ENCODE measurements at regions not wholly inside any gene's neighbourhood (a gene's known extent, or its start where the extent isn't known, plus 50 kb on each side); places are given as distances from the start of the nearest gene placed in this dataset.

DNA sequence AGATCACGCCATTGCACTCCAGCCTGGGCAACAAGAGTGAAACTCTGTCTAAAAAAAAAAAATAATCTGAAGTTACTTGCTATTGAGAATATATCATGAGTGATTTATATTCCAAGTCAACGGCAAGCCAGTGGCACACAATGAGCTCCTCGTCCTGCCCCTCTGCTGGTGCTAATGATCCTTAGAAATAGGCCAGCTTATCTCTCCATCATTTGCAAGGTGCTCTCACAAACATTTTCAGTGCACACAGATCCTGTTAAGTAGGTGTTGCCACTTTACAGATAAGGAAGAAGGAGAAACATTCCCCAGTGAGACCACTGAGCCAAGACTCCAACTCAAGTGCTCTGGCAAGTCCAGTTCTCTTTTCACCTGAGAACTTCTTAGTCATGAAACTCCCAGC is 91.3 kb upstream of the GPR45 start:
- Histone ChIP-seq H3K4me1 (ENCODE audit: insufficient read depth, low read length) (peaks cover under 1% of the 10 kb centered on the region), H3K4me3 (ENCODE audit: low read length) (no peak overlapping the region), H3K9me3 (ENCODE audit: low read length) (peaks cover 2% of the 10 kb centered on the region), H3K27me3 (ENCODE audit: insufficient read depth, low read length) (no peaks in the 10 kb centered on the region), H3K36me3 (ENCODE audit: insufficient read depth, low read length) (peaks cover 2% of the 10 kb centered on the region), H2AFZ (ENCODE audit: low read depth, low read length) (no peak overlapping the region)

DNA sequence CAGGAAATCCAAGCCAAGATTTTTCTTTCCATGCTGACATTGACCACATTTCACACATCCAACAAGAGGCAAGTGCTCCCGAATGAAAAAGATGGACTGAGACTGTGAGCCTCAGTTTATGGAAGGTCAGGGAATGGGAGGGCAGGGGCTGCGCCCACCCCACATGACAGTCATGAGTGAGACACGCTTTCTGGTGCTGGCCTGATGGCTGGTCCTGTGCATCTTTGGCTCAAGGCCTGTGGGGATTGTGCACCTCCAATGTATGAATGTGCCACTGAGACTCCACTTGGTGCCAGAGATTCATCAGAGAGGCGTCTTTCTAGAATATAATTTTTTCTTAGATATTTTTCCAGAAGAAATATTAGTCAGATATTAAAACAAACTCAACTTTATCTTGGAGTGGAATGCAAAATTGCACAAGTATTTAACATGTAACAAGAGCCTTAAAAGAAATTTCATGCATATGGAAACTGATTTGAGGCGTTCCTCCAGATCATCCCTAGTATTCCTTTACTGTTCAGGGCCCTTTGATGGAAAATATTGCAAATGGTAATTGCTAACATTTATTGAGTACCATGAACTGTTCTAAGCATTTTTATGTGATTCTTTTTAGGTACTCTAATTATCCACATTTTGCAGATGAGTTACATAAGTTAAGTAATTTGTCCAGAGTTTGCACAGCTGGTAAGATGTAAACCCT is 87.3 kb upstream of the GPR45 start:
- Histone ChIP-seq H2AFZ (ENCODE audit: low read depth, low read length) (no peak overlapping the region), H3K4me3 (ENCODE audit: low read length) (no peak overlapping the region), H3K27me3 (ENCODE audit: insufficient read depth, low read length) (no peaks in the 10 kb centered on the region), H3K36me3 (ENCODE audit: insufficient read depth, low read length) (no peaks in the 10 kb centered on the region), H3K9me3 (ENCODE audit: low read length) (peaks cover 2% of the 10 kb centered on the region), H3K4me1 (ENCODE audit: insufficient read depth, low read length) (no peaks in the 10 kb centered on the region)

DNA sequence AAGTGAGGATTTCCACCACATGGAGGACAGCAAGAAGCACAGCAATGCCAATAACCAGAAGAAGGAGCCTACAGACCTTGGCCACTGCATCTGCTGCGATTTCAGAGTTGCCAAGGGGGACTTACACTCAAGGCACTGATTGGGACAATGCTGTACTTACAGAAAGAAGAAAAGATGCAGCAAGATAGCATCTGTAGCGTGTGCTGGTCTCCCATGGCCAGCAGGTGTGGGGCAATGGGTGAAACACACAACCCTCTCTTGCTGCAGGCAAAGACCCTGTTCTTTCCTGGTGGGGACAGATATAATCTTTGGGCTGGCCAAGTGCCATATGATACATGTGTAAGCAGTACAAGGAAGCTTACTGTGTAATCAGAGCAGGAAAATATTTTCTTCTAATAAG is 85.4 kb upstream of the GPR45 start:
- H2AFZ ChIP-seq (ENCODE audit: low read depth, low read length), result no peak overlapping the region
- H3K36me3 ChIP-seq (ENCODE audit: insufficient read depth, low read length), result no peaks in the 10 kb centered on the region
- no peak overlapping the region for H3K4me3 ChIP-seq (ENCODE audit: low read length)
- H3K4me1 ChIP-seq (ENCODE audit: insufficient read depth, low read length), result no peaks in the 10 kb centered on the region
- peaks cover 2% of the 10 kb centered on the region for H3K9me3 ChIP-seq (ENCODE audit: low read length)
- no peaks in the 10 kb centered on the region for H3K27me3 ChIP-seq (ENCODE audit: insufficient read depth, low read length)

DNA sequence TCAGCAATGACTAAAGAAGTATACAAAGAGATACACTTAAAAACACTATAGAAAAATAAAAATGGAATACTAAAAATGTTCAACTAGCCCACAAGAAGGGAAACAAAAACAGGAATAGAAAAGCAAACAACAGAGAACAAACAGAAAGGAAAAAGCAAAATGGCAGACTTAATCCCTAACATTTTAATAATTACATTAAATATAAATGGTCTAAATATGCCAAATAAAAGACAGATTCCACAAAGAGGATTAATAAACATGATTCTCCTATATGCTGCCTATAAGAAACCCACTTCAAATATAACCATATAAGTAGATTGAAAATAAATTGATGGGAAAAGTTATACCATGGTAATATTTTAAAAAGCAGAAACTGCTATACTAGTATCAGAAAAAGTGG is 83.5 kb upstream of the GPR45 start:
- H3K9me3 ChIP-seq (ENCODE audit: low read length), result peaks cover 7% of the 10 kb centered on the region
- no peak overlapping the region for H3K4me3 ChIP-seq (ENCODE audit: low read length)
- H3K4me1 ChIP-seq (ENCODE audit: insufficient read depth, low read length), result no peaks in the 10 kb centered on the region
- H3K36me3 ChIP-seq (ENCODE audit: insufficient read depth, low read length), result no peaks in the 10 kb centered on the region
- no peaks in the 10 kb centered on the region for H3K27me3 ChIP-seq (ENCODE audit: insufficient read depth, low read length)
- H2AFZ ChIP-seq (ENCODE audit: low read depth, low read length), result no peak overlapping the region

DNA sequence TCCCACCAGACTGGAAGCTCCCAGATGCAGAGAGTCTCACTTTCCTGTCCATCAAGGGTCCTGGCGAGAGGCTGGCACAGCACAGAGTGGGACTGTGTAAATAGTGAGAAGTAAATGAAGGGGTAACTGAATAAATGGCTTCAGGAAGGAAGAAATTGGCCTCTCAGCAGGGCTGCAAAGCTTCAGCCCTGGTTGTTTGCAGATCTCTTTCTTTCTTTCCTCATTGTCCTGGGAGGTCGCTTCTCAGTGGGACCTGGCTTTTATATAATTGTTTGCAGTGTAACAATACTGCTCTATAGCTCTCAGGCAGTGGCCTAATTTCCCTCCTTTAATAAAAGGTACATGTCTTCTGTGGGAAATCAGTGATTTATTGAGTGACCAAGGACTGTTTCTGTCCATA is 74.9 kb upstream of the GPR45 start:
- H3K36me3 ChIP-seq (ENCODE audit: insufficient read depth, low read length), result no peaks in the 10 kb centered on the region
- peaks cover 6% of the 10 kb centered on the region for H3K9me3 ChIP-seq (ENCODE audit: low read length)
- no peak overlapping the region for H2AFZ ChIP-seq (ENCODE audit: low read depth, low read length)
- no peak overlapping the region for H3K4me3 ChIP-seq (ENCODE audit: low read length)
- H3K4me1 ChIP-seq (ENCODE audit: insufficient read depth, low read length), result peaks cover 31% of the 10 kb centered on the region
- no peaks in the 10 kb centered on the region for H3K27me3 ChIP-seq (ENCODE audit: insufficient read depth, low read length)

DNA sequence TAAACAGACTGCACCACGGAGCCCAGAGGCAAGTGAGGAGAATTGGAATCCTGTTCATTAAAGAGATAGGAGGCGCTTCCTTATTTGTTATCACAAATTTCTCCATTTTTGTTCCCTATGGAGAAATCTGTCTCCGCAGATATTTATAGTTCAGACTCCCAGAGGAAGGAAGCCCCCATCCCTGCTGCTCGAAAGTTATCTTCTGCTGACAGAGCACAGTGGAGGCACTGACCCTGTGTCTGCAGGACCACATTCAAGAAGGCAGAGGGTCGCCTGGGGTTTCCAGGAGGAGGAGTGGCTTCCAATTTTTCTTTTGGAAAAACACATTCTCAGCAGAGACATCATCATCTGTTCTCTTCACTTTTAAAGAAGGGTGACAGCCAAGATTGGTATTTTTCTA is 73.0 kb upstream of the GPR45 start:
- Histone ChIP-seq H3K4me1 (ENCODE audit: insufficient read depth, low read length) (peaks cover 31% of the 10 kb centered on the region), H2AFZ (ENCODE audit: low read depth, low read length) (no peak overlapping the region), H3K4me3 (ENCODE audit: low read length) (no peak overlapping the region), H3K36me3 (ENCODE audit: insufficient read depth, low read length) (no peaks in the 10 kb centered on the region), H3K9me3 (ENCODE audit: low read length) (peaks cover 2% of the 10 kb centered on the region), H3K27me3 (ENCODE audit: insufficient read depth, low read length) (peaks cover under 1% of the 10 kb centered on the region)

DNA sequence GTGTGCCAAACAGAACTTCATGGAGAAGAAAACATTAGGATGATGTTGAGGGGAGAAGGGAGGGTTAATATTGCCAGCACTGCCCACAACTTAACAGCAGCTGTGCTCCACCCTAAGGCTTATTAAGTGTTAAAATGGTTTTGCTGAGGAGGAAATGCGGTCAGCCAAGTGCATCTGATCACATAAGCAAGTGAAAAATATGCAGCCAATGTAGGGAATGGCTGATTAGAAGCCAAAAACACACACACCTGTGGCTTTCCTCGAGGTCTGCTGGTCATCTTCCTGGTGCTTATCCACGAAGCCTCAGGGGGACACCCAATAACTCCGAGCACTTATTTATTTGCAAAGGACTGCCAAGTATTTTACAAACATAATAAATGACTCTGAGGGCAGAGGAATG is 66.3 kb upstream of the GPR45 start:
- Histone ChIP-seq H2AFZ (ENCODE audit: low read depth, low read length) (no peak overlapping the region), H3K27me3 (ENCODE audit: insufficient read depth, low read length) (peaks cover 49% of the 10 kb centered on the region)

DNA sequence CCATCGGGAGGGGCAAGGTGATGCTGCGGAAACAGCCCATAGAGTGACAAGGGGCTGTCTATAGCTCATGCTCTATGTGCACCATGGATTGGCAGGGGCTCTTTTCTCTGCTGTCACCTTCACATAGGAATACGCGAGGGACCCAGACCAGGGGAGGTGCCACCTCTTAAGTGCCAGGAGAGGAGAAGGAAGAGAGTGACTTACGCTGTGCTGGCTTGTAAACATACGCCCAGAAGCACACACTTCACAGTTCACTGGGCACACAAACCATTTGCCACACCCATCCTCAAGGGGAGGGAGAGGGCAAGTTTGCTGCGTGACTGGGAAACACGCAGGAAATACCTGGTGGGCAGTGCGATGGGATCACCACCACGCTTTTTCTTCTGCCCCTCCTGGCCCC is 65.1 kb upstream of the GPR45 start:
- H3K9me3 ChIP-seq (ENCODE audit: low read length), result peaks cover 2% of the 10 kb centered on the region
- no peaks in the 10 kb centered on the region for H3K36me3 ChIP-seq (ENCODE audit: insufficient read depth, low read length)
- peaks cover 59% of the 10 kb centered on the region for H3K27me3 ChIP-seq (ENCODE audit: insufficient read depth, low read length)
- no peak overlapping the region for H2AFZ ChIP-seq (ENCODE audit: low read depth, low read length)
- H3K4me1 ChIP-seq (ENCODE audit: insufficient read depth, low read length), result peaks cover 7% of the 10 kb centered on the region
- H3K4me3 ChIP-seq (ENCODE audit: low read length), result no peak overlapping the region

More for the DNA sequence above, 66.3 kb upstream of the GPR45 start:
- Histone ChIP-seq H3K9me3 (ENCODE audit: low read length) (peaks cover 2% of the 10 kb centered on the region), H3K36me3 (ENCODE audit: insufficient read depth, low read length) (no peaks in the 10 kb centered on the region), H3K4me1 (ENCODE audit: insufficient read depth, low read length) (no peaks in the 10 kb centered on the region), H3K4me3 (ENCODE audit: low read length) (no peak overlapping the region)

DNA sequence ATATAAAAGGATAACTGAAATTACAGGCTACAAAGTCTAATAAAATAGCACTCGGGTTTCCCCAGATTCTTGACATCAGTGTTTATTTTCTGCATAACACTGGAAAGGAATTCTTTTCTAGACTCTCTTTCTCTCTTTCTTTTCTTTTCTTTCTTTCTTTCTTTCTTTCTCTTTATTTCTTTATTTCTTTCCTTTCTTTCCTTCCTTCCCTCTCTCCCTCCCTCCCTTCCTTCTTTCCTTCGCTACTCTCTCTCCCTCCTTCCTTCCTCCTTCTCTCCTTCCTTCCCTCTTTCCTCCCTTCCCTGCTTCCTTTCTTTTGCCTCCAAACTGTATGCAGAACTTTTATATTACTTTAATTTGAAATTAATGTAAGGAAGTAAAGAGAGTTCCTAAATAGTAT is 64.5 kb upstream of the GPR45 start:
- Histone ChIP-seq H3K4me3 (ENCODE audit: low read length) (no peak overlapping the region), H3K27me3 (ENCODE audit: insufficient read depth, low read length) (peaks cover 62% of the 10 kb centered on the region), H3K4me1 (ENCODE audit: insufficient read depth, low read length) (peaks cover 8% of the 10 kb centered on the region), H2AFZ (ENCODE audit: low read depth, low read length) (no peak overlapping the region), H3K36me3 (ENCODE audit: insufficient read depth, low read length) (no peaks in the 10 kb centered on the region), H3K9me3 (ENCODE audit: low read length) (peaks cover 2% of the 10 kb centered on the region)

DNA sequence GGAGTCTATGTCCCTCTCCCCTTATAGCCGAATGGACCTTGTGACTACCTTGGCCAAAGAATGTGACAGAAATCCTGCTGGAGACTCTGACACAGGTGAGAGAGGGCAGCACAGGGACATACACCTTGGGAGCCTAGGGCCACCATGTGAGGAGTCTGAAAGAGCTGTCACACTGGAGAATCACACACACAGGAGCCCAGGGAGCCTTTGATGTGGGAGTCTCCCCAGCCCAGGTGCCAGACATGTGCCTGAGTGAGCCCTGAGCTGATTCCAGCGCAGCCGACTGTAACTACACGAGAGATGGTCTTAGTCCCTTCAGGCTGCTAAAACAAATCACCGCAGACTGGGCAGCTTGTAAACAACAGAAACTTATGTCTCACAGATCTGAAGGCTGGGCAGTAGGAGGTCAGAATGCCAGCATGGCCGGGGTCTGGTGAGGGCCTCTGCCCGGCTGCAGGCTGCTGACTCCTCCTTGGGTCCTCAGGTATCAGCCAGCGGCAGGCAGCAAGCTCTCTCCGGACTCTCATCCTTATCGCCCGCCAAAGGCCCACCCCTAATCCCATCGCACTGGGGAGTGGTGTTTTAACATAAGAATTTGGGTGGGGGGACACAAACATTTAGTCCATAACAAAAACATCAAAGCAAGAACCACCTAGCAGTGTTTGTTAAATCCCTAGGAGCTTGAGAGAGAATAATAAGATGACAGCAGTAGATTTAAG is 63.8 kb upstream of the GPR45 start:
- Histone ChIP-seq H3K4me1 (ENCODE audit: insufficient read depth, low read length) (peaks cover 8% of the 10 kb centered on the region), H3K27me3 (ENCODE audit: insufficient read depth, low read length) (peaks cover 62% of the 10 kb centered on the region), H3K4me3 (ENCODE audit: low read length) (no peak overlapping the region), H3K9me3 (ENCODE audit: low read length) (peaks cover 2% of the 10 kb centered on the region), H3K36me3 (ENCODE audit: insufficient read depth, low read length) (no peaks in the 10 kb centered on the region), H2AFZ (ENCODE audit: low read depth, low read length) (no peak overlapping the region)

DNA sequence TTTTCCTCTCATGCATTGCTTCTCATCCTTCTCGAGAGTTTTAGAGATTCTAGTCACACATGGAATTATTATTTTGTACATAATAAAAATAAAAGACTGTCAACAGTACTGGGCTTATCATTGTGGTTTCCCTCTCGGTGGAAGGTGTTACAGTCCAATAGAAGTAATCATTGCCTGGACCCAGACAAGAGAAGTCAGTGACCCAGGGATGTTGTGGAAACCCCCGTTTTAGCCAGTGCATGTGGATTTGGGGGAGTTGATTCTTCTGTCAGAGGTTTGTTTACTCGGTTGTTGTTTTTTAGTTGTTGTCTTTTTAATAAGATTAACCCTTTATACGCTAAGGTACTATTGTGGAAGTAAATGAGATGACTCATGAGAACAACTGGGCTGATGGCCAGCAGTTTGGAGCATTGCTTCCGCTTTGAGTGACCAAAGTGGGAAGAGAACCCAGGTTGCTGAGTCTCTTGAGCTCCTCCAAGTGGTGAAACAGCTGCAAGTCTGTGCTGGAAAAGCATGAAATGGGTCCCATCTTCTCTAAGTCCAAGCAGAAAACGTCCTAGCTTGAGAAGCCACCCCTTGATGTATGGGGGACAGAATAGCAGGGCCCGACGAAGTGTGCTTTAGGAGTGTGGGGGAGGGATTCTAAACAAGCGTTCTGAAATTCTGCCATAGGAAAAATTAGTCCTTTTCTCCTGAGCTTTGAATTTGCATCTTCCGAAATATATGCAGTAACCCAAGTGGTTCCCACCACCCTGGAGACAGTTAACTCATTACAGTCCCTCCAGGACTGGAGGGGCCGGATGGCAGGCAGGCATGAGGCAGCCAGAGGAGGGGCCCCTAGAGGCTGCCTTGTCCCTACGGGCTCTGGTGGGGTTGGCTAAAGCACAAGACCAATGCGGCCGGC is 61.8 kb upstream of the GPR45 start:
- no peak overlapping the region for H2AFZ ChIP-seq (ENCODE audit: low read depth, low read length)
- peaks cover 8% of the 10 kb centered on the region for H3K4me1 ChIP-seq (ENCODE audit: insufficient read depth, low read length)
- H3K36me3 ChIP-seq (ENCODE audit: insufficient read depth, low read length), result no peaks in the 10 kb centered on the region
- H3K27me3 ChIP-seq (ENCODE audit: insufficient read depth, low read length), result peaks cover 51% of the 10 kb centered on the region
- H3K9me3 ChIP-seq (ENCODE audit: low read length), result peaks cover 2% of the 10 kb centered on the region
- H3K4me3 ChIP-seq (ENCODE audit: low read length), result no peak overlapping the region

DNA sequence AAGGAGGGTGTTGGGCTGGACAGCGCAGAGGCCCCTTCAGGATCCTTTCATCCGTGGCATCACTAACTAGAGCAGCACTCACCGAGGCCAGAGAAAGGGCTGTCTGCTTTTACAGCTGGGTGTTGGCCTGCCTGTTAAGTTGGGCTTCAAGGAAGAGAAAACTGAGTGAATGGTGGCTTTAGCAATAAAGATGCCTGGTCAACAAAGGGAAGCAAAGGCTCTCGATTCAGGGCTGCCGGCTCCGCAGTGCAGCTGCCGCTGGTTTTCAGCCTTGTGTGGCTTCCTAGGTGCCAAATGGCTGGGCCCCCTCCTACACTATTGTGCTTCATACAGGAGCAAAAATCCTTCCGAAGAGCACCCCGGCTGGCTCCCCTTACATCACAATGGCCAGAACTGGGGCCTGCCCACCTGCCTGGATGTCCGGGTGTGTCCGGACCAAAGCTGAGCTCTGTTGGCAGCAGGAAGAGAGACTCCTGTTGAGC is 61.0 kb upstream of the GPR45 start:
- Histone ChIP-seq H3K4me1 (ENCODE audit: insufficient read depth, low read length) (peaks cover 8% of the 10 kb centered on the region), H3K36me3 (ENCODE audit: insufficient read depth, low read length) (no peaks in the 10 kb centered on the region), H2AFZ (ENCODE audit: low read depth, low read length) (no peak overlapping the region), H3K27me3 (ENCODE audit: insufficient read depth, low read length) (peaks cover 43% of the 10 kb centered on the region), H3K4me3 (ENCODE audit: low read length) (no peak overlapping the region), H3K9me3 (ENCODE audit: low read length) (peaks cover 2% of the 10 kb centered on the region)

DNA sequence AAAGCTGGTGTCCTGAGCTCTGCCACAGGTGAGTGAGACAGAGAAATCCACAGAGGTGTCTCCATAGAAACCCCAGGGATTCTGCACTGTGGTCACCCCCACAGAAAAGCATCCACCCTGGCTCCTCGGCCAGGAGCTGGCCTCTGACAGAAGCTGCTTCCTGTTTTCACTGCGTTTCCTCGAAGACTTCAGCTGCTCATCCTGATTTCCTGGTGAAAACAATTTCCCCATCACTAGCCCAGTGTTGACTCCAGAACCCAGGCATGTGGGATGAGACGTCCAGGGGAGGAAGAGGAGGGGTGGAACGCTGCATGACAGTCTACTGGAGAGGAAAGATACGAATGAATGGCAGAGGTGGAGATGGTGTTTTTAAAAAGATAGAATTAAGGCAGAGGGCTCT is 60.3 kb upstream of the GPR45 start:
- peaks cover 37% of the 10 kb centered on the region for H3K27me3 ChIP-seq (ENCODE audit: insufficient read depth, low read length)
- no peak overlapping the region for H2AFZ ChIP-seq (ENCODE audit: low read depth, low read length)
- no peaks in the 10 kb centered on the region for H3K36me3 ChIP-seq (ENCODE audit: insufficient read depth, low read length)
- H3K4me1 ChIP-seq (ENCODE audit: insufficient read depth, low read length), result peaks cover 8% of the 10 kb centered on the region
- peaks cover 2% of the 10 kb centered on the region for H3K9me3 ChIP-seq (ENCODE audit: low read length)
- no peak overlapping the region for H3K4me3 ChIP-seq (ENCODE audit: low read length)
